OCI-LY1 (cell line): ENCODE measurements at regions not wholly inside any gene's neighbourhood (a gene's known extent, or its start where the extent isn't known, plus 50 kb on each side); places are given as distances from the start of the nearest gene placed in this dataset.

Source experiments
- CTCF ChIP-seq: fragments of 200-600 bp; sonication (generic), shearing (Covaris generic); IDR thresholded peaks from 2 replicates; pipeline ENCODE4 v1.5.1; 2017; ENCODE audit warnings: mild to moderate bottlenecking, antibody characterized with exemption, low read length, moderate library complexity, mixed read lengths
- EZH2 ChIP-seq: fragments of 200-600 bp; sonication (generic), shearing (Covaris generic); IDR thresholded peaks from 2 replicates; pipeline ENCODE4 v1.8.0; 2017; ENCODE audit warnings: borderline replicate concordance, mixed run types, mild to moderate bottlenecking, antibody characterized with exemption, low read length, moderate library complexity, mixed read lengths

- TF ChIP-seq CTCF = no peak
- TF ChIP-seq EZH2 = no peak
Measured at GRCh38 chr6:163861627-163862026, 447.1 kb downstream of the QKI start.
